SK-N-SH (cell line): ENCODE measurements at regions not wholly inside any gene's neighbourhood (a gene's known extent, or its start where the extent isn't known, plus 50 kb on each side); places are given as distances from the start of the nearest gene placed in this dataset.

ENCODE experiments used
- CTCF ChIA-PET: fragments of 300-600, 350-600 bp; formaldehyde crosslinking; extraction: SDS; loops from one replicate; lab custom pipeline; 2021; lab: Yijun Ruan, JAX
- POLR2A ChIA-PET: fragments of 350-600 bp; sonication (Branson Sonifier 250); formaldehyde crosslinking; extraction: SDS; loops from one replicate; lab custom pipeline; 2020; ENCODE audit warnings: antibody characterized with exemption, inconsistent platforms; lab: Yijun Ruan, JAX
- DNase-seq: peaks from one replicate; pipeline ENCODE4 v3.0.0; 2012
- H2AFZ ChIP-seq: fragments of 200-600 bp; sonication (generic); 2 replicates; pipeline ENCODE4 v1.8.1; 2016; ENCODE audit warnings: antibody characterized with exemption, mild to moderate bottlenecking, low read depth
- H3F3A ChIP-seq: fragments of 200-600 bp; sonication (generic); replicated peaks from 2 replicates; pipeline ENCODE3; 2016; ENCODE audit warnings: antibody characterized with exemption, mild to moderate bottlenecking; ENCODE audit not compliant: insufficient read depth
- H3K27ac ChIP-seq, 2 experiments: fragments of 200-500 bp in 1 of 2; fragments of 200-600 bp in 1 of 2; sonication (Bioruptor generic) in 1 of 2; sonication (generic), shearing (Covaris generic) in 1 of 2; 2 replicates each; pipeline versions ENCODE4 v1.5.1 to v1.6.1; 2014 to 2016; ENCODE audit warnings: low read depth in 2 of 2, inconsistent platforms in 1 of 2, low read length in 1 of 2, mild to moderate bottlenecking in 1 of 2, mixed read lengths in 1 of 2
- H3K27me3 ChIP-seq: fragments of 200-600 bp; sonication (generic), shearing (Covaris generic); 2 replicates; pipeline ENCODE4 v1.6.1; 2016; ENCODE audit warnings: mixed run types; ENCODE audit not compliant: insufficient read depth
- H3K36me3 ChIP-seq, 2 experiments: fragments of 200-500 bp in 1 of 2; fragments of 200-600 bp in 1 of 2; sonication (Bioruptor generic) in 1 of 2; sonication (generic) in 1 of 2; replicated peaks in 1 of 2; 2 replicates each; pipeline versions ENCODE3 to v1.5.1; 2014 to 2016; ENCODE audit warnings: low read length in 1 of 2, mild to moderate bottlenecking in 1 of 2; ENCODE audit not compliant: insufficient read depth in 2 of 2, control insufficient read depth in 1 of 2
- H3K4me1 ChIP-seq, 2 experiments: fragments of 200-500 bp in 1 of 2; fragments of 200-600 bp in 1 of 2; sonication (Bioruptor generic) in 1 of 2; sonication (generic), shearing (Covaris generic) in 1 of 2; 2 replicates each; pipeline versions ENCODE4 v1.5.1 to v1.6.1; 2014 to 2016; ENCODE audit warnings: low read depth in 1 of 2, low read length in 1 of 2, mixed run types in 1 of 2; ENCODE audit not compliant: insufficient read depth in 2 of 2, control insufficient read depth in 1 of 2
- H3K4me2 ChIP-seq: fragments of 200-600 bp; sonication (generic), shearing (Covaris generic); 2 replicates; pipeline ENCODE4 v1.6.1; 2017; ENCODE audit warnings: mixed run types
- H3K4me3 ChIP-seq, 2 experiments: fragments of 200-500 bp in 1 of 2; fragments of 200-600 bp in 1 of 2; sonication (Bioruptor generic) in 1 of 2; sonication (generic), shearing (Covaris generic) in 1 of 2; 2 replicates each; pipeline versions ENCODE4 v1.5.1 to v1.8.1; 2014 to 2016; ENCODE audit warnings: low read depth in 2 of 2, inconsistent platforms in 1 of 2, low read length in 1 of 2, mild to moderate bottlenecking in 1 of 2, mixed read lengths in 1 of 2, moderate library complexity in 1 of 2
- H3K79me2 ChIP-seq: fragments of 200-600 bp; sonication (generic); 2 replicates; pipeline ENCODE4 v1.8.1; 2017; ENCODE audit warnings: mild to moderate bottlenecking; ENCODE audit not compliant: insufficient read depth
- H3K9ac ChIP-seq: fragments of 200-600 bp; sonication (generic); 2 replicates; pipeline ENCODE4 v1.6.1; 2017; ENCODE audit warnings: mixed run types
- H3K9me2 ChIP-seq: fragments of 200-600 bp; sonication (generic); 2 replicates; pipeline ENCODE4 v1.6.1; 2017; ENCODE audit warnings: mixed run types
- H3K9me3 ChIP-seq: fragments of 200-600 bp; sonication (generic); 2 replicates; pipeline ENCODE4 v1.6.1; 2017; ENCODE audit warnings: mixed run types, mild to moderate bottlenecking, moderate library complexity
- H4K20me1 ChIP-seq: fragments of 200-600 bp; sonication (generic); 2 replicates; pipeline ENCODE4 v1.6.1; 2017; ENCODE audit warnings: mild to moderate bottlenecking, mixed run types; ENCODE audit not compliant: insufficient read depth
- CHD2 ChIP-seq: fragments of 150-350 bp; IDR thresholded peaks from 2 replicates; pipeline ENCODE4 v1.6.1; 2018; ENCODE audit warnings: low read length; ENCODE audit not compliant: partially characterized antibody
- ELF1 ChIP-seq: IDR thresholded peaks from 2 replicates; pipeline ENCODE4 v1.4.0; 2012
- EP300 ChIP-seq, 2 experiments: IDR thresholded peaks; 2 replicates each; pipeline versions ENCODE4 v1.4.0 to v1.6.1; 2012; ENCODE audit warnings: borderline replicate concordance in 1 of 2, low read depth in 1 of 2, low read length in 1 of 2
- FOXJ3 ChIP-seq: sonication (generic); formaldehyde crosslinking; IDR thresholded peaks from 2 replicates; pipeline ENCODE4 v1.5.1; 2020; ENCODE audit warnings: mild to moderate bottlenecking, missing genetic modification reagents
- FOXM1 ChIP-seq: IDR thresholded peaks from 2 replicates; pipeline ENCODE4 v1.4.0; 2012; ENCODE audit warnings: low read depth, mild to moderate bottlenecking
- GATA2 ChIP-seq: sonication (generic); formaldehyde crosslinking; IDR thresholded peaks from 2 replicates; pipeline ENCODE4 v1.5.0; 2020; ENCODE audit warnings: mild to moderate bottlenecking, missing genetic modification reagents
- IRF3 ChIP-seq: fragments of 150-350 bp; IDR thresholded peaks from 2 replicates; pipeline ENCODE4 v1.6.1; 2016; ENCODE audit warnings: mild to moderate bottlenecking, low read depth, low read length
- NFIC ChIP-seq: IDR thresholded peaks from 2 replicates; pipeline ENCODE4 v1.4.0; 2012; ENCODE audit warnings: borderline replicate concordance
- NRF1 ChIP-seq: IDR thresholded peaks from 2 replicates; pipeline ENCODE4 v1.6.1; 2012; ENCODE audit warnings: low read depth, mild to moderate bottlenecking, low read length
- RCOR1 ChIP-seq: fragments of 150-350 bp; IDR thresholded peaks from 2 replicates; pipeline ENCODE4 v1.6.1; 2017; ENCODE audit warnings: antibody characterized with exemption, low read length
- RXRA ChIP-seq: IDR thresholded peaks from 2 replicates; pipeline ENCODE4 v1.4.0; 2012; ENCODE audit warnings: low read depth, mild to moderate bottlenecking, borderline replicate concordance
- TAF1 ChIP-seq: IDR thresholded peaks from 2 replicates; pipeline ENCODE4 v1.6.1; 2012; ENCODE audit warnings: low read depth, mild to moderate bottlenecking, low read length, moderate library complexity, borderline replicate concordance
- TEAD4 ChIP-seq: IDR thresholded peaks from 2 replicates; pipeline ENCODE4 v1.4.0; 2012; ENCODE audit warnings: mild to moderate bottlenecking, borderline replicate concordance; ENCODE audit not compliant: insufficient read depth
- USF1 ChIP-seq: IDR thresholded peaks from 2 replicates; pipeline ENCODE4 v1.4.0; 2012; ENCODE audit warnings: low read depth, borderline replicate concordance
- YY1 ChIP-seq: IDR thresholded peaks from 2 replicates; pipeline ENCODE4 v1.4.0; 2012; ENCODE audit warnings: low read depth, mild to moderate bottlenecking
- WGBS: methylation state at CpG from one replicate; pipeline ENCODE4 v1.1.6; 2017; ENCODE audit warnings: low lambda C conversion rate; 5-methylcytosine and 5-hydroxymethylcytosine counted together
- TF ChIP-seq, protein P1 (sequence below): IDR thresholded peaks from 2 replicates; pipeline ENCODE4; 2012

- TF ChIP-seq NRF1 (no peak), CHD2 (no peak), RCOR1 (no peak), YY1 (no peak)
- TF ChIP-seq, all 33 proteins: peak for 0
- no peak for DNase-seq
- Histone ChIP-seq H3K27ac (no peak overlapping the region), H3K79me2 (no peaks in the 10 kb centered on the region), H4K20me1 (no peaks in the 10 kb centered on the region), H3K36me3 (no peaks in the 10 kb centered on the region), H3K4me1 (no peaks in the 10 kb centered on the region), H3K9ac (no peak overlapping the region), H3K9me3 (no peaks in the 10 kb centered on the region), H3K9me2 (no peaks in the 10 kb centered on the region), H3K27me3 (no peaks in the 10 kb centered on the region), H3F3A (no peaks in the 10 kb centered on the region), H3K4me3 (no peak overlapping the region), H2AFZ (no peak overlapping the region), H3K4me2 (no peak overlapping the region)
- POLR2A ChIA-PET, result no interaction called here
- CTCF ChIA-PET, result no interaction called here
- 5% methylated on average over 1 of the region's 1 CpG for WGBS
Observed at GRCh38 chr13:81800433-81800832, 1459.5 kb upstream of the SPRY2 start.

GRCh38 chr13:81795710-81796109, 1454.8 kb upstream of the SPRY2 start:
- CTCF ChIA-PET, result no interaction called here

DNA sequence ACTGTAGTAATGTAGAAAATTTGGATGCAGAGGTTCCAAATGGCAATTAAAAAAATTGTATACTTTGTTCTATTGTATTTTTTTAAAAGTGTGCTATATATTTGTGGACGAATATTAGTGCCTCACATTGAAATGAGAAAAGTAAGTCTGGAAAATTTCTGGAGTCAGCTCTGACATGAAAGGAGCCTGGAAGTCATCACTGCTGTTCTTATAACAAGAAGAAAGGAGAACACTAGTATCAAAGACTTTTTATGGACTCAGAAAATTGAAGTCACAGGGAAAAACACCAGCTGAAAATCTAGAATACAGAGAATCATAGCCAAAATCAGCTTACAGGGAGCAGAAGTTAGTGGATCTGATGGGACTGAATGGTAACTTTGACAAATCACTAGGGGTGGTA, 1450.7 kb upstream of the SPRY2 start:
- H3K9ac ChIP-seq, result no peak overlapping the region
- H3K9me3 ChIP-seq, result no peaks in the 10 kb centered on the region
- CTCF ChIA-PET, result no interaction called here
- H3F3A ChIP-seq, result no peaks in the 10 kb centered on the region
- H4K20me1 ChIP-seq, result no peaks in the 10 kb centered on the region
- no peak overlapping the region for H3K4me3 ChIP-seq
- no peaks in the 10 kb centered on the region for H3K79me2 ChIP-seq
- no peak overlapping the region for H3K4me2 ChIP-seq
- H3K9me2 ChIP-seq, result no peaks in the 10 kb centered on the region
- TF ChIP-seq, protein P1, sequence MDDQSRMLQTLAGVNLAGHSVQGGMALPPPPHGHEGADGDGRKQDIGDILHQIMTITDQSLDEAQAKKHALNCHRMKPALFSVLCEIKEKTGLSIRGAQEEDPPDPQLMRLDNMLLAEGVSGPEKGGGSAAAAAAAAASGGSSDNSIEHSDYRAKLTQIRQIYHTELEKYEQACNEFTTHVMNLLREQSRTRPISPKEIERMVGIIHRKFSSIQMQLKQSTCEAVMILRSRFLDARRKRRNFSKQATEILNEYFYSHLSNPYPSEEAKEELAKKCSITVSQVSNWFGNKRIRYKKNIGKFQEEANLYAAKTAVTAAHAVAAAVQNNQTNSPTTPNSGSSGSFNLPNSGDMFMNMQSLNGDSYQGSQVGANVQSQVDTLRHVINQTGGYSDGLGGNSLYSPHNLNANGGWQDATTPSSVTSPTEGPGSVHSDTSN, result no peak
- no peak for TF ChIP-seq TEAD4
- TF ChIP-seq FOXJ3, result no peak
- TF ChIP-seq NRF1, result no peak
- no peak for TF ChIP-seq EP300 (IDR thresholded peaks at IDR 0.05; ENCODE audit: borderline replicate concordance in 1 of 2, low read depth in 1 of 2, low read length in 1 of 2)
- no peak for TF ChIP-seq USF1
- no peak for TF ChIP-seq RCOR1
- no peak for TF ChIP-seq FOXM1
- TF ChIP-seq, all 33 proteins: peak for 0
- POLR2A ChIA-PET, result no interaction called here
- Histone ChIP-seq H3K4me1 (no peaks in the 10 kb centered on the region), H3K27ac (no peak overlapping the region), H2AFZ (no peak overlapping the region), H3K36me3 (no peaks in the 10 kb centered on the region), H3K27me3 (no peaks in the 10 kb centered on the region)
- WGBS, result 0% methylated on average over 1 of the region's 1 CpG
- DNase-seq, result no peak

More at GRCh38 chr13:81795710-81796109, 1454.8 kb upstream of the SPRY2 start:
- Histone ChIP-seq H3K4me1 (no peaks in the 10 kb centered on the region), H3F3A (no peaks in the 10 kb centered on the region), H3K9me3 (no peaks in the 10 kb centered on the region), H3K4me2 (no peak overlapping the region), H3K27ac (no peak overlapping the region), H3K27me3 (no peaks in the 10 kb centered on the region), H2AFZ (no peak overlapping the region), H3K9me2 (no peaks in the 10 kb centered on the region), H3K36me3 (no peaks in the 10 kb centered on the region), H3K79me2 (no peaks in the 10 kb centered on the region), H4K20me1 (no peaks in the 10 kb centered on the region)
- DNase-seq, result no peak
- no peak for TF ChIP-seq IRF3
- TF ChIP-seq ELF1, result no peak
- TF ChIP-seq GATA2 (CRISPR knock-in tag), result no peak
- TF ChIP-seq NFIC, result no peak
- TF ChIP-seq TAF1, result no peak
- no peak for TF ChIP-seq RXRA
- TF ChIP-seq, all 33 proteins: peak for 0
- WGBS, result 8% methylated on average over 1 of the region's 1 CpG
- Histone ChIP-seq H3K9ac (no peak overlapping the region), H3K4me3 (no peak overlapping the region)
- POLR2A ChIA-PET, result no interaction called here
